Liver (tissue), 3 donors: ENCODE measurements at regions not wholly inside any gene's neighbourhood (a gene's known extent, or its start where the extent isn't known, plus 50 kb on each side); places are given as distances from the start of the nearest gene placed in this dataset.

ENCODE experiments used
- EGR1 ChIP-seq, 2 donors: IDR thresholded peaks; 2 replicates each; pipeline ENCODE4 v1.6.1; 2016 to 2018; ENCODE audit warnings: antibody characterized with exemption in 2 of 2, low read depth in 2 of 2
- FOXA2 ChIP-seq: IDR thresholded peaks from 2 replicates; pipeline ENCODE4 v1.6.1; 2016; ENCODE audit warnings: antibody characterized with exemption
- TAF1 ChIP-seq: conservative IDR thresholded peaks from 2 replicates; pipeline ENCODE4 v1.6.1; 2016; ENCODE audit warnings: antibody characterized with exemption, mild to moderate bottlenecking
- YY1 ChIP-seq: IDR thresholded peaks from 2 replicates; pipeline ENCODE4 v1.6.1; 2016; ENCODE audit warnings: antibody characterized with exemption, mild to moderate bottlenecking
- TF ChIP-seq, protein P1 (sequence below): IDR thresholded peaks from 2 replicates; pipeline ENCODE4 v1.6.1; 2016; ENCODE audit warnings: antibody characterized with exemption
- TF ChIP-seq, protein P2 (sequence below): IDR thresholded peaks from 2 replicates; pipeline ENCODE4 v1.6.1; 2016; ENCODE audit warnings: antibody characterized with exemption
- TF ChIP-seq, protein P3 (sequence below): fragments of 150-350 bp; IDR thresholded peaks from 2 replicates; pipeline ENCODE4 v1.5.1; 2017; ENCODE audit warnings: improper control_type of control experiment, low read depth, low read length; ENCODE audit not compliant: missing input control
- TF ChIP-seq, protein P4 (sequence below): IDR thresholded peaks from 2 replicates; pipeline ENCODE4 v1.6.1; 2016; ENCODE audit warnings: antibody characterized with exemption
- TF ChIP-seq, protein P5 (sequence below): IDR thresholded peaks from 2 replicates; pipeline ENCODE4 v1.6.1; 2016; ENCODE audit warnings: antibody characterized with exemption, mild to moderate bottlenecking
- donor health status: healthy.
- donor health status: healthy.

DNA sequence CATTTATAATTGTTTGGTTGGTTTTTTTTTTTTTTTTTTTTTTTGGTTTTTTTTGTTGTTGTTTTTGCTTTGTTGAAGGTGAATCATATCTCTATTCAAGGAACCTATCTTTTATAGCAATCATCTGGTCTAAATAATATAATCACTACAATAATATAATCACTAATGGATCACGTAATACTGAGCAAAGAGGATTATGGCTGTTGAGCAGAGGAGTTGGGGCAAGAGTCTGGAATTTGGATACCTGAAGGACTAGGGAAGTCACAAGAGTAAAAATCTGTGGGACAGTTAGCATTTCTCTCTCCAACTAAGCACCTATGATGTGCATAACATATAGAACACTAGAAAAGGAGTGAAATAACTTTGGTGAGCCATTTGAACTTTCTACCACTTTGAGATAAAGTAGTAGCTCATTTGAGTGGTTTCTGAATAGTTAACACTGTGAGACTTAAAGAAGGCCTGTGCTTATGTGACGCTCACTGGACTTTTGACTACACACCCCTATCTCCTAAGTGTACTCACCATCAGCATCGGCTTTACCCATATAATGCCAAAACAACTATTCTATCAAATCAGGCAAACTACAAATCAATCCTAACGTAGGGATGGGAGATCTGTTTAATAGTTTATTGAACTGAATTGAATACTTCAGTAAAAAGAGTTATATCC, 564.9 kb upstream of the TUSC1 start:
- TF ChIP-seq, protein P1, sequence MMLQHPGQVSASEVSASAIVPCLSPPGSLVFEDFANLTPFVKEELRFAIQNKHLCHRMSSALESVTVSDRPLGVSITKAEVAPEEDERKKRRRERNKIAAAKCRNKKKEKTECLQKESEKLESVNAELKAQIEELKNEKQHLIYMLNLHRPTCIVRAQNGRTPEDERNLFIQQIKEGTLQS: no peak
- no peak for TF ChIP-seq YY1
- TF ChIP-seq, protein P2, sequence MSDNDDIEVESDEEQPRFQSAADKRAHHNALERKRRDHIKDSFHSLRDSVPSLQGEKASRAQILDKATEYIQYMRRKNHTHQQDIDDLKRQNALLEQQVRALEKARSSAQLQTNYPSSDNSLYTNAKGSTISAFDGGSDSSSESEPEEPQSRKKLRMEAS: no peak
- TF ChIP-seq, protein P3, sequence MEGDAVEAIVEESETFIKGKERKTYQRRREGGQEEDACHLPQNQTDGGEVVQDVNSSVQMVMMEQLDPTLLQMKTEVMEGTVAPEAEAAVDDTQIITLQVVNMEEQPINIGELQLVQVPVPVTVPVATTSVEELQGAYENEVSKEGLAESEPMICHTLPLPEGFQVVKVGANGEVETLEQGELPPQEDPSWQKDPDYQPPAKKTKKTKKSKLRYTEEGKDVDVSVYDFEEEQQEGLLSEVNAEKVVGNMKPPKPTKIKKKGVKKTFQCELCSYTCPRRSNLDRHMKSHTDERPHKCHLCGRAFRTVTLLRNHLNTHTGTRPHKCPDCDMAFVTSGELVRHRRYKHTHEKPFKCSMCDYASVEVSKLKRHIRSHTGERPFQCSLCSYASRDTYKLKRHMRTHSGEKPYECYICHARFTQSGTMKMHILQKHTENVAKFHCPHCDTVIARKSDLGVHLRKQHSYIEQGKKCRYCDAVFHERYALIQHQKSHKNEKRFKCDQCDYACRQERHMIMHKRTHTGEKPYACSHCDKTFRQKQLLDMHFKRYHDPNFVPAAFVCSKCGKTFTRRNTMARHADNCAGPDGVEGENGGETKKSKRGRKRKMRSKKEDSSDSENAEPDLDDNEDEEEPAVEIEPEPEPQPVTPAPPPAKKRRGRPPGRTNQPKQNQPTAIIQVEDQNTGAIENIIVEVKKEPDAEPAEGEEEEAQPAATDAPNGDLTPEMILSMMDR: no peak
- no peak for TF ChIP-seq EGR1 (IDR thresholded peaks at IDR 0.05; ENCODE audit: low read depth in 2 of 2)
- no peak for TF ChIP-seq TAF1
- TF ChIP-seq, protein P4, sequence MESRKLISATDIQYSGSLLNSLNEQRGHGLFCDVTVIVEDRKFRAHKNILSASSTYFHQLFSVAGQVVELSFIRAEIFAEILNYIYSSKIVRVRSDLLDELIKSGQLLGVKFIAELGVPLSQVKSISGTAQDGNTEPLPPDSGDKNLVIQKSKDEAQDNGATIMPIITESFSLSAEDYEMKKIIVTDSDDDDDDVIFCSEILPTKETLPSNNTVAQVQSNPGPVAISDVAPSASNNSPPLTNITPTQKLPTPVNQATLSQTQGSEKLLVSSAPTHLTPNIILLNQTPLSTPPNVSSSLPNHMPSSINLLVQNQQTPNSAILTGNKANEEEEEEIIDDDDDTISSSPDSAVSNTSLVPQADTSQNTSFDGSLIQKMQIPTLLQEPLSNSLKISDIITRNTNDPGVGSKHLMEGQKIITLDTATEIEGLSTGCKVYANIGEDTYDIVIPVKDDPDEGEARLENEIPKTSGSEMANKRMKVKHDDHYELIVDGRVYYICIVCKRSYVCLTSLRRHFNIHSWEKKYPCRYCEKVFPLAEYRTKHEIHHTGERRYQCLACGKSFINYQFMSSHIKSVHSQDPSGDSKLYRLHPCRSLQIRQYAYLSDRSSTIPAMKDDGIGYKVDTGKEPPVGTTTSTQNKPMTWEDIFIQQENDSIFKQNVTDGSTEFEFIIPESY: no peak
- TF ChIP-seq, protein P5, sequence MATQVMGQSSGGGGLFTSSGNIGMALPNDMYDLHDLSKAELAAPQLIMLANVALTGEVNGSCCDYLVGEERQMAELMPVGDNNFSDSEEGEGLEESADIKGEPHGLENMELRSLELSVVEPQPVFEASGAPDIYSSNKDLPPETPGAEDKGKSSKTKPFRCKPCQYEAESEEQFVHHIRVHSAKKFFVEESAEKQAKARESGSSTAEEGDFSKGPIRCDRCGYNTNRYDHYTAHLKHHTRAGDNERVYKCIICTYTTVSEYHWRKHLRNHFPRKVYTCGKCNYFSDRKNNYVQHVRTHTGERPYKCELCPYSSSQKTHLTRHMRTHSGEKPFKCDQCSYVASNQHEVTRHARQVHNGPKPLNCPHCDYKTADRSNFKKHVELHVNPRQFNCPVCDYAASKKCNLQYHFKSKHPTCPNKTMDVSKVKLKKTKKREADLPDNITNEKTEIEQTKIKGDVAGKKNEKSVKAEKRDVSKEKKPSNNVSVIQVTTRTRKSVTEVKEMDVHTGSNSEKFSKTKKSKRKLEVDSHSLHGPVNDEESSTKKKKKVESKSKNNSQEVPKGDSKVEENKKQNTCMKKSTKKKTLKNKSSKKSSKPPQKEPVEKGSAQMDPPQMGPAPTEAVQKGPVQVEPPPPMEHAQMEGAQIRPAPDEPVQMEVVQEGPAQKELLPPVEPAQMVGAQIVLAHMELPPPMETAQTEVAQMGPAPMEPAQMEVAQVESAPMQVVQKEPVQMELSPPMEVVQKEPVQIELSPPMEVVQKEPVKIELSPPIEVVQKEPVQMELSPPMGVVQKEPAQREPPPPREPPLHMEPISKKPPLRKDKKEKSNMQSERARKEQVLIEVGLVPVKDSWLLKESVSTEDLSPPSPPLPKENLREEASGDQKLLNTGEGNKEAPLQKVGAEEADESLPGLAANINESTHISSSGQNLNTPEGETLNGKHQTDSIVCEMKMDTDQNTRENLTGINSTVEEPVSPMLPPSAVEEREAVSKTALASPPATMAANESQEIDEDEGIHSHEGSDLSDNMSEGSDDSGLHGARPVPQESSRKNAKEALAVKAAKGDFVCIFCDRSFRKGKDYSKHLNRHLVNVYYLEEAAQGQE: no peak
- TF ChIP-seq FOXA2: no peak
